ENCODE measurements at regions not wholly inside any gene's neighbourhood (a gene's known extent, or its start where the extent isn't known, plus 50 kb on each side); places are given as distances from the start of the nearest gene placed in this dataset.

GRCh38 chr1:182141040-182141439, 79.5 kb upstream of the ZNF648 start:
- no peak overlapping the region for H2AFZ ChIP-seq (ENCODE audit: insufficient read depth, low read depth, low read length, poor library complexity, severe bottlenecking)
- H3K9me3 Mint-ChIP-seq (ENCODE audit: insufficient read depth): no peaks in the 10 kb centered on the region
- ATAC-seq (ENCODE audit: low read depth): no peak
- DNase-seq: no peak
- H3K4me1 ChIP-seq (ENCODE audit: control insufficient read depth in 2 of 2, insufficient read depth in 2 of 2, low read length in 2 of 2): peaks cover 0 to 4% of the 10 kb centered on the region in 2 donors
- peaks cover 3% of the 10 kb centered on the region for H3K4me1 Mint-ChIP-seq
- no peak overlapping the region for H3K4me3 ChIP-seq (ENCODE audit: control extremely low read depth in 1 of 5, extremely low read depth in 1 of 5, insufficient read depth in 1 of 5, low read depth in 2 of 5, low read length in 4 of 5)
- ChIA-PET CTCF (interaction anchor here (0.6 to 10.0 kb wide), 5 partner anchors 14 to 404 kb away, joined by 3 to 378 read pairs (median 3); partner anchors contain the start of genes GLUL and TEDDM1), POLR2A (no interaction called here)
- no peak overlapping the region for H3K27ac ChIP-seq (ENCODE audit: low read length in 2 of 2)
- H3K27me3 Mint-ChIP-seq: peaks cover 20% of the 10 kb centered on the region
- intact Hi-C loops (cut with micrococcal nuclease): loop anchor here (5.0 kb wide), 1 partner anchor 641 kb away; no protein-coding TSS in a partner anchor
- H3K9ac ChIP-seq (ENCODE audit: low read length): no peak overlapping the region
- no peaks in the 10 kb centered on the region for H4K20me1 ChIP-seq (ENCODE audit: control insufficient read depth, insufficient read depth, low read length, poor library complexity, severe bottlenecking)
- H3K27ac Mint-ChIP-seq: no peak overlapping the region
- no peaks in the 10 kb centered on the region for H3K36me3 ChIP-seq (replicated peaks in 1 of 2; ENCODE audit: control extremely low read depth in 1 of 2, control insufficient read depth in 1 of 2, extremely low read depth in 1 of 2, insufficient read depth in 2 of 2, low read length in 1 of 2)
- H3K79me2 ChIP-seq (ENCODE audit: control insufficient read depth, insufficient read depth, low read length): no peaks in the 10 kb centered on the region
- H3K4me2 ChIP-seq (replicated peaks; ENCODE audit: low read depth, low read length, poor library complexity, severe bottlenecking): no peak overlapping the region
- H3K4me3 Mint-ChIP-seq: no peak overlapping the region
- TF ChIP-seq CTCF (IDR thresholded peaks at IDR 0.05) (no peak), EZH2 (IDR thresholded peaks at IDR 0.05; ENCODE audit: borderline replicate concordance, insufficient read depth, low read depth, low read length, poor library complexity, severe bottlenecking) (no peak)
- H3K27me3 ChIP-seq (replicated peaks in 1 of 4; ENCODE audit: control extremely low read depth in 1 of 4, control insufficient read depth in 3 of 4, insufficient read depth in 4 of 4, low read length in 3 of 4): peaks cover 0 to 4% (median 0%) of the 10 kb centered on the region in 4 experiments
- no peaks in the 10 kb centered on the region for H3K9me3 ChIP-seq (ENCODE audit: control extremely low read depth in 1 of 3, control insufficient read depth in 2 of 3, insufficient read depth in 1 of 3, low read length in 2 of 3)

GRCh38 chr1:182139496-182139895, 78.0 kb upstream of the ZNF648 start:
- intact Hi-C loops (cut with micrococcal nuclease): no loop called here
- H3K9ac ChIP-seq (ENCODE audit: low read length): no peak overlapping the region
- TF ChIP-seq EZH2 (IDR thresholded peaks at IDR 0.05; ENCODE audit: borderline replicate concordance, insufficient read depth, low read depth, low read length, poor library complexity, severe bottlenecking) (no peak), CTCF (IDR thresholded peaks at IDR 0.05) (no peak)

More at GRCh38 chr1:182139496-182139895, 78.0 kb upstream of the ZNF648 start:
- DNase-seq (no peak), ATAC-seq (ENCODE audit: low read depth) (no peak)
- ChIA-PET POLR2A (no interaction called here), CTCF (interaction anchor here (10.0 kb wide), 1 partner anchor 257 kb away, joined by 378 read pairs; the partner anchor contains the start of genes GLUL and TEDDM1)
- H3K4me1 Mint-ChIP-seq: no peaks in the 10 kb centered on the region
- Histone ChIP-seq H3K4me3 (ENCODE audit: control extremely low read depth in 1 of 5, extremely low read depth in 1 of 5, insufficient read depth in 1 of 5, low read depth in 2 of 5, low read length in 4 of 5) (no peak overlapping the region), H4K20me1 (ENCODE audit: control insufficient read depth, insufficient read depth, low read length, poor library complexity, severe bottlenecking) (no peaks in the 10 kb centered on the region), H3K4me1 (ENCODE audit: control insufficient read depth in 2 of 2, insufficient read depth in 2 of 2, low read length in 2 of 2) (peaks cover 0 to 4% of the 10 kb centered on the region in 2 donors), H3K27ac (ENCODE audit: low read length in 2 of 2) (no peak overlapping the region), H2AFZ (ENCODE audit: insufficient read depth, low read depth, low read length, poor library complexity, severe bottlenecking) (no peak overlapping the region), H3K36me3 (replicated peaks in 1 of 2; ENCODE audit: control extremely low read depth in 1 of 2, control insufficient read depth in 1 of 2, extremely low read depth in 1 of 2, insufficient read depth in 2 of 2, low read length in 1 of 2) (no peaks in the 10 kb centered on the region), H3K79me2 (ENCODE audit: control insufficient read depth, insufficient read depth, low read length) (no peaks in the 10 kb centered on the region), H3K9me3 (ENCODE audit: control extremely low read depth in 1 of 3, control insufficient read depth in 2 of 3, insufficient read depth in 1 of 3, low read length in 2 of 3) (peaks cover 0 to 3% (median 2%) of the 10 kb centered on the region in 3 donors), H3K4me2 (replicated peaks; ENCODE audit: low read depth, low read length, poor library complexity, severe bottlenecking) (no peak overlapping the region), H3K27me3 (replicated peaks in 1 of 4; ENCODE audit: control extremely low read depth in 1 of 4, control insufficient read depth in 3 of 4, insufficient read depth in 4 of 4, low read length in 3 of 4) (peaks cover 0 to 4% (median 0%) of the 10 kb centered on the region in 4 experiments)
- no peak overlapping the region for H3K27ac Mint-ChIP-seq
- peaks cover 20% of the 10 kb centered on the region for H3K27me3 Mint-ChIP-seq
- 80% methylated on average over 1 of the region's 1 CpG for WGBS (ENCODE audit: insufficient coverage)
- H3K9me3 Mint-ChIP-seq (ENCODE audit: insufficient read depth): peaks cover 8% of the 10 kb centered on the region
- H3K4me3 Mint-ChIP-seq: no peak overlapping the region

All from B cell (primary cell).